GM12878 (cell line): ENCODE measurements at regions not wholly inside any gene's neighbourhood (a gene's known extent, or its start where the extent isn't known, plus 50 kb on each side); places are given as distances from the start of the nearest gene placed in this dataset.

Experiments
- ATAC-seq: fragments of 200-7000 bp; cut with Tn5 transposase; 3 replicates; pipeline ENCODE4 v1.9.1; 2020; ENCODE audit warnings: mild to moderate bottlenecking, moderate library complexity
- BruUV-seq: library from RNA; stranded (reverse); fragments of 400-500 nt; replicated peaks from 2 replicates; lab custom pipeline; 2021; lab: Mats Ljungman, UMichigan
- CTCF ChIA-PET: fragments of 300-600 bp; sonication (Branson Sonifier 250); formaldehyde crosslinking; extraction: SDS; loops from one replicate; lab custom pipeline; 2021; ENCODE audit warnings: inconsistent platforms; lab: Yijun Ruan, JAX
- POLR2A ChIA-PET: fragments of 350-600 bp; formaldehyde crosslinking; extraction: SDS; loops from one replicate; lab custom pipeline; 2021; ENCODE audit warnings: inconsistent platforms; lab: Charles Lee
- RAD21 ChIA-PET: fragments of 300-600 bp; sonication (Branson Sonifier 250); formaldehyde crosslinking; loops from one replicate; lab custom pipeline; 2023; ENCODE audit warnings: antibody characterized with exemption; ENCODE audit not compliant: unreplicated experiment; lab: Charles Lee
- SMC1A ChIA-PET: fragments of 300-600 bp; sonication (Branson Sonifier 250); formaldehyde crosslinking; loops from one replicate; lab custom pipeline; 2023; ENCODE audit not compliant: unreplicated experiment, uncharacterized antibody; lab: Charles Lee
- DNase-seq: peaks from one replicate; pipeline ENCODE4 v3.0.0-alpha.2; 2011; ENCODE audit warnings: low read depth, low spot score
- FAIRE-seq: peaks from 3 replicates; lab custom pipeline; 2011; peaks lifted over from hg19 to GRCh38; lab: Jason Lieb, UNC
- H2AFZ ChIP-seq: 2 replicates; pipeline ENCODE4 v1.6.0; 2011; ENCODE audit warnings: low read depth, low read length, control low read depth; ENCODE audit not compliant: control insufficient read depth
- H3K27ac ChIP-seq: 2 replicates; pipeline ENCODE4 v1.5.1; 2011; ENCODE audit warnings: control low read depth; ENCODE audit not compliant: control insufficient read depth, insufficient read depth
- H3K27me3 ChIP-seq, 2 experiments: replicated peaks in 1 of 2; 2 replicates each; pipeline versions ENCODE4 v1.6.0 to v1.6.1; 2011; ENCODE audit warnings: low read length in 1 of 2; ENCODE audit not compliant: control insufficient read depth in 2 of 2, insufficient read depth in 2 of 2
- H3K36me3 ChIP-seq, 2 experiments: 2 replicates each; pipeline ENCODE4 v1.5.1; 2011; ENCODE audit warnings: low read length in 1 of 2; ENCODE audit not compliant: control insufficient read depth in 2 of 2, insufficient read depth in 2 of 2
- H3K4me1 ChIP-seq: 2 replicates; pipeline ENCODE4 v1.6.1; 2011; ENCODE audit warnings: mild to moderate bottlenecking, low read length, moderate library complexity, mixed read lengths; ENCODE audit not compliant: control insufficient read depth, insufficient read depth
- H3K4me2 ChIP-seq: 2 replicates; pipeline ENCODE4 v1.6.0; 2011; ENCODE audit warnings: control low read depth; ENCODE audit not compliant: control insufficient read depth, insufficient read depth
- H3K4me3 ChIP-seq: fragments of 200-600 bp; sonication (generic); 2 replicates; pipeline ENCODE4 v1.5.1; 2016
- H3K79me2 ChIP-seq: 2 replicates; pipeline ENCODE4 v1.6.0; 2011; ENCODE audit warnings: low read length; ENCODE audit not compliant: control insufficient read depth, insufficient read depth
- H3K9ac ChIP-seq: 2 replicates; pipeline ENCODE4 v1.8.0; 2011; ENCODE audit warnings: low read length, control low read depth, mixed read lengths; ENCODE audit not compliant: control insufficient read depth, insufficient read depth
- H3K9me3 ChIP-seq: replicated peaks from 3 replicates; pipeline ENCODE4 v1.5.1; 2011; ENCODE audit warnings: mild to moderate bottlenecking, low read length; ENCODE audit not compliant: control insufficient read depth, insufficient read depth
- H4K20me1 ChIP-seq: 2 replicates; pipeline ENCODE4 v1.6.0; 2011; ENCODE audit not compliant: control insufficient read depth, insufficient read depth
- BACH1 ChIP-seq: fragments of 450-650 bp; IDR thresholded peaks from 2 replicates; pipeline ENCODE4 v1.6.1; 2017; ENCODE audit warnings: mild to moderate bottlenecking, borderline replicate concordance
- ESRRA ChIP-seq: IDR thresholded peaks from 2 replicates; pipeline ENCODE4 v1.6.1; 2012; ENCODE audit warnings: mild to moderate bottlenecking, low read length, improper control_type of control experiment
- HDAC2 ChIP-seq: fragments of 200-600 bp; sonication (generic); IDR thresholded peaks from 2 replicates; pipeline ENCODE4 v1.6.1; 2017
- HSF1 ChIP-seq: fragments of 150-350 bp; IDR thresholded peaks from 2 replicates; pipeline ENCODE4 v1.6.1; 2014; ENCODE audit warnings: mild to moderate bottlenecking, low read depth, low read length
- PAX8 ChIP-seq: fragments of 450-650 bp; IDR thresholded peaks from 2 replicates; pipeline ENCODE4 v1.6.1; 2017; ENCODE audit warnings: mild to moderate bottlenecking, moderate library complexity
- POLR2AphosphoS2 ChIP-seq: IDR thresholded peaks from 2 replicates; pipeline ENCODE4 v1.6.1; 2011; ENCODE audit warnings: low read depth, mild to moderate bottlenecking, low read length, improper control_type of control experiment, moderate library complexity
- PRDM15 ChIP-seq: fragments of 450-650 bp; formaldehyde crosslinking; IDR thresholded peaks from 2 replicates; pipeline ENCODE4 v1.4.0; 2020; ENCODE audit warnings: mild to moderate bottlenecking, moderate library complexity
- RCOR1 ChIP-seq: conservative IDR thresholded peaks from 2 replicates; pipeline ENCODE4 v1.6.1; 2012; ENCODE audit warnings: low read depth, low read length, improper control_type of control experiment
- SMAD5 ChIP-seq: IDR thresholded peaks from 2 replicates; pipeline ENCODE4 v1.6.1; 2016; ENCODE audit warnings: antibody characterized with exemption, low read depth
- SP1 ChIP-seq: IDR thresholded peaks from one replicate; pipeline ENCODE4 v1.6.1; 2011; ENCODE audit warnings: low read depth, low read length
- SUZ12 ChIP-seq: fragments of 200-600 bp; sonication (generic); IDR thresholded peaks from one replicate; pipeline ENCODE4 v1.6.1; 2018; ENCODE audit warnings: antibody characterized with exemption, mild to moderate bottlenecking; ENCODE audit not compliant: unreplicated experiment
- USF1 ChIP-seq: IDR thresholded peaks from 2 replicates; pipeline ENCODE4 v1.6.1; 2011; ENCODE audit warnings: borderline replicate concordance, low read depth, mild to moderate bottlenecking, moderate library complexity, mixed read lengths, low read length; ENCODE audit not compliant: insufficient read depth; ENCODE audit errors: extremely low read length
- ZBTB4 ChIP-seq: fragments of 450-650 bp; formaldehyde crosslinking; IDR thresholded peaks from 2 replicates; pipeline ENCODE4 v1.4.0; 2022; ENCODE audit warnings: mild to moderate bottlenecking, moderate library complexity
- WGBS: methylation state at CpG from one replicate; pipeline ENCODE4 v1.1.6; 2016; ENCODE audit warnings: low lambda C conversion rate; ENCODE audit not compliant: insufficient replicate concordance, insufficient coverage; ENCODE audit errors: missing lambda C conversion rate; 5-methylcytosine and 5-hydroxymethylcytosine counted together
- in situ Hi-C: fragments of 300-500 bp; cut with MboI; formaldehyde crosslinking; loops from 9 replicates; pipeline ENCODE4 v1.14.3; 2018; ENCODE audit warnings: mixed read lengths
- intact Hi-C: fragments of 100-400 bp; cut with micrococcal nuclease; formaldehyde crosslinking; loops from one replicate; pipeline ENCODE4 v1.14.2; 2022; ENCODE audit not compliant: unreplicated experiment

- TF ChIP-seq ZBTB4 (CRISPR knock-in tag): no peak
- no peak for TF ChIP-seq ESRRA
- no peak for TF ChIP-seq SP1
- TF ChIP-seq BACH1: no peak
- TF ChIP-seq SUZ12: no peak
- no peak for TF ChIP-seq POLR2AphosphoS2
- TF ChIP-seq PAX8: no peak
Observed at GRCh38 chr6:77341058-77341986, 122.0 kb downstream of the HTR1B start (continued).

GRCh38 chr6:77340331-77340730 lies 123.0 kb downstream of the HTR1B start:
- Histone ChIP-seq H3K27me3 (no peaks in the 10 kb centered on the region), H3K4me3 (no peak overlapping the region), H3K36me3 (no peaks in the 10 kb centered on the region), H4K20me1 (no peaks in the 10 kb centered on the region), H3K9ac (no peak overlapping the region), H3K27ac (no peak overlapping the region), H3K79me2 (no peaks in the 10 kb centered on the region), H2AFZ (no peak overlapping the region), H3K4me2 (no peak overlapping the region), H3K4me1 (no peaks in the 10 kb centered on the region), H3K9me3 (no peaks in the 10 kb centered on the region)
- POLR2A ChIA-PET: no interaction called here
- SMC1A ChIA-PET: interaction anchor here (0.9 to 1.4 kb wide), 2 partner anchors 21 to 125 kb away, joined by 3 read pairs; no protein-coding TSS in a partner anchor
- in situ Hi-C loops: no loop called here
- 32% methylated on average over 4 of the region's 4 CpGs for WGBS
- DNase-seq: no peak
- CTCF ChIA-PET: interaction anchor here (0.7 to 2.0 kb wide), 8 partner anchors 8 to 169 kb away, joined by 3 to 10 read pairs (median 3); no protein-coding TSS in a partner anchor
- BruUV-seq: no TSS peak
- no peak for FAIRE-seq
- no peak for ATAC-seq
- RAD21 ChIA-PET: interaction anchor here (1.3 to 1.7 kb wide), 3 partner anchors 107 to 117 kb away, joined by 3 to 8 read pairs (median 4); no protein-coding TSS in a partner anchor
- intact Hi-C loops: no loop called here
- TF ChIP-seq PRDM15: no peak
- TF ChIP-seq SMAD5: no peak
- TF ChIP-seq RCOR1: no peak
- no peak for TF ChIP-seq HDAC2
- TF ChIP-seq USF1: no peak
- no peak for TF ChIP-seq HSF1
